GM12878 (cell line): ENCODE measurements at regions not wholly inside any gene's neighbourhood (a gene's known extent, or its start where the extent isn't known, plus 50 kb on each side); places are given as distances from the start of the nearest gene placed in this dataset.

Experiments
- ATAC-seq: fragments of 200-7000 bp; cut with Tn5 transposase; 3 replicates; pipeline ENCODE4 v1.9.1; 2020; ENCODE audit warnings: mild to moderate bottlenecking, moderate library complexity
- BruUV-seq: library from RNA; stranded (reverse); fragments of 400-500 nt; replicated peaks from 2 replicates; lab custom pipeline; 2021; lab: Mats Ljungman, UMichigan
- CTCF ChIA-PET: fragments of 300-600 bp; sonication (Branson Sonifier 250); formaldehyde crosslinking; extraction: SDS; loops from one replicate; lab custom pipeline; 2021; ENCODE audit warnings: inconsistent platforms; lab: Yijun Ruan, JAX
- POLR2A ChIA-PET: fragments of 350-600 bp; formaldehyde crosslinking; extraction: SDS; loops from one replicate; lab custom pipeline; 2021; ENCODE audit warnings: inconsistent platforms; lab: Charles Lee
- RAD21 ChIA-PET: fragments of 300-600 bp; sonication (Branson Sonifier 250); formaldehyde crosslinking; loops from one replicate; lab custom pipeline; 2023; ENCODE audit warnings: antibody characterized with exemption; ENCODE audit not compliant: unreplicated experiment; lab: Charles Lee
- SMC1A ChIA-PET: fragments of 300-600 bp; sonication (Branson Sonifier 250); formaldehyde crosslinking; loops from one replicate; lab custom pipeline; 2023; ENCODE audit not compliant: unreplicated experiment, uncharacterized antibody; lab: Charles Lee
- DNase-seq: peaks from one replicate; pipeline ENCODE4 v3.0.0-alpha.2; 2011; ENCODE audit warnings: low read depth, low spot score
- FAIRE-seq: peaks from 3 replicates; lab custom pipeline; 2011; peaks lifted over from hg19 to GRCh38; lab: Jason Lieb, UNC
- H2AFZ ChIP-seq: 2 replicates; pipeline ENCODE4 v1.6.0; 2011; ENCODE audit warnings: low read depth, low read length, control low read depth; ENCODE audit not compliant: control insufficient read depth
- H3K27ac ChIP-seq: 2 replicates; pipeline ENCODE4 v1.5.1; 2011; ENCODE audit warnings: control low read depth; ENCODE audit not compliant: control insufficient read depth, insufficient read depth
- H3K27me3 ChIP-seq, 2 experiments: replicated peaks in 1 of 2; 2 replicates each; pipeline versions ENCODE4 v1.6.0 to v1.6.1; 2011; ENCODE audit warnings: low read length in 1 of 2; ENCODE audit not compliant: control insufficient read depth in 2 of 2, insufficient read depth in 2 of 2
- H3K36me3 ChIP-seq, 2 experiments: 2 replicates each; pipeline ENCODE4 v1.5.1; 2011; ENCODE audit warnings: low read length in 1 of 2; ENCODE audit not compliant: control insufficient read depth in 2 of 2, insufficient read depth in 2 of 2
- H3K4me1 ChIP-seq: 2 replicates; pipeline ENCODE4 v1.6.1; 2011; ENCODE audit warnings: mild to moderate bottlenecking, low read length, moderate library complexity, mixed read lengths; ENCODE audit not compliant: control insufficient read depth, insufficient read depth
- H3K4me2 ChIP-seq: 2 replicates; pipeline ENCODE4 v1.6.0; 2011; ENCODE audit warnings: control low read depth; ENCODE audit not compliant: control insufficient read depth, insufficient read depth
- H3K4me3 ChIP-seq: fragments of 200-600 bp; sonication (generic); 2 replicates; pipeline ENCODE4 v1.5.1; 2016
- H3K79me2 ChIP-seq: 2 replicates; pipeline ENCODE4 v1.6.0; 2011; ENCODE audit warnings: low read length; ENCODE audit not compliant: control insufficient read depth, insufficient read depth
- H3K9ac ChIP-seq: 2 replicates; pipeline ENCODE4 v1.8.0; 2011; ENCODE audit warnings: low read length, control low read depth, mixed read lengths; ENCODE audit not compliant: control insufficient read depth, insufficient read depth
- H3K9me3 ChIP-seq: replicated peaks from 3 replicates; pipeline ENCODE4 v1.5.1; 2011; ENCODE audit warnings: mild to moderate bottlenecking, low read length; ENCODE audit not compliant: control insufficient read depth, insufficient read depth
- H4K20me1 ChIP-seq: 2 replicates; pipeline ENCODE4 v1.6.0; 2011; ENCODE audit not compliant: control insufficient read depth, insufficient read depth
- BMI1 ChIP-seq: fragments of 450-650 bp; IDR thresholded peaks from 2 replicates; pipeline ENCODE4 v1.6.1; 2016; ENCODE audit warnings: mild to moderate bottlenecking, moderate library complexity, borderline replicate concordance
- EP300 ChIP-seq, 2 experiments: fragments of 150-350 bp in 1 of 2; IDR thresholded peaks; 2 replicates each; pipeline ENCODE4 v1.6.1; 2011 to 2012; ENCODE audit warnings: low read depth in 2 of 2, low read length in 2 of 2, borderline replicate concordance in 1 of 2, improper control_type of control experiment in 1 of 2, inconsistent platforms in 1 of 2; ENCODE audit not compliant: control insufficient read depth in 1 of 2
- HDAC6 ChIP-seq: fragments of 200-600 bp; sonication (generic); IDR thresholded peaks from one replicate; pipeline ENCODE4 v1.8.0; 2017; ENCODE audit warnings: antibody characterized with exemption; ENCODE audit not compliant: unreplicated experiment
- HDGF ChIP-seq: fragments of 450-650 bp; IDR thresholded peaks from 2 replicates; pipeline ENCODE4 v1.6.1; 2016; ENCODE audit warnings: antibody characterized with exemption
- MLLT1 ChIP-seq: fragments of 450-650 bp; IDR thresholded peaks from 2 replicates; pipeline ENCODE4 v1.6.1; 2016; ENCODE audit warnings: mild to moderate bottlenecking
- MXI1 ChIP-seq: fragments of 150-350 bp; IDR thresholded peaks from 2 replicates; pipeline ENCODE4 v1.6.1; 2011; ENCODE audit warnings: low read depth, mild to moderate bottlenecking, inconsistent platforms, low read length, improper control_type of control experiment
- NBN ChIP-seq: fragments of 450-650 bp; IDR thresholded peaks from 2 replicates; pipeline ENCODE4 v1.6.1; 2016
- POLR2AphosphoS5 ChIP-seq: IDR thresholded peaks from 2 replicates; pipeline ENCODE4 v1.6.1; 2011; ENCODE audit warnings: mild to moderate bottlenecking, low read length, inconsistent platforms
- RB1 ChIP-seq: fragments of 450-650 bp; formaldehyde crosslinking; IDR thresholded peaks from 2 replicates; pipeline ENCODE4 v1.6.1; 2017; ENCODE audit warnings: mild to moderate bottlenecking, borderline replicate concordance
- SMAD5 ChIP-seq: IDR thresholded peaks from 2 replicates; pipeline ENCODE4 v1.6.1; 2016; ENCODE audit warnings: antibody characterized with exemption, low read depth
- YBX1 ChIP-seq: fragments of 450-650 bp; IDR thresholded peaks from 2 replicates; pipeline ENCODE4 v1.6.1; 2016; ENCODE audit warnings: antibody characterized with exemption
- ZBED1 ChIP-seq: IDR thresholded peaks from 2 replicates; pipeline ENCODE4 v1.6.1; 2016; ENCODE audit warnings: borderline replicate concordance
- WGBS: methylation state at CpG from one replicate; pipeline ENCODE4 v1.1.6; 2016; ENCODE audit warnings: low lambda C conversion rate; ENCODE audit not compliant: insufficient replicate concordance, insufficient coverage; ENCODE audit errors: missing lambda C conversion rate; 5-methylcytosine and 5-hydroxymethylcytosine counted together
- in situ Hi-C: fragments of 300-500 bp; cut with MboI; formaldehyde crosslinking; loops from 9 replicates; pipeline ENCODE4 v1.14.3; 2018; ENCODE audit warnings: mixed read lengths
- intact Hi-C: fragments of 100-400 bp; cut with micrococcal nuclease; formaldehyde crosslinking; loops from one replicate; pipeline ENCODE4 v1.14.2; 2022; ENCODE audit not compliant: unreplicated experiment
- TF ChIP-seq, protein P1 (sequence below): fragments of 450-650 bp; IDR thresholded peaks from 2 replicates; pipeline ENCODE4 v1.6.1; 2016; ENCODE audit warnings: mild to moderate bottlenecking, moderate library complexity, borderline replicate concordance

- Histone ChIP-seq H4K20me1 (no peaks in the 10 kb centered on the region), H3K27ac (no peak overlapping the region), H3K4me2 (no peak overlapping the region), H3K27me3 (peaks cover 0 to 1% of the 10 kb centered on the region in 2 experiments; a peak in 1 of 4 replicates), H3K79me2 (no peaks in the 10 kb centered on the region), H3K4me1 (peaks cover 9% of the 10 kb centered on the region), H3K9me3 (no peaks in the 10 kb centered on the region; the same call in 1 of the 3 replicates), H3K9ac (no peak overlapping the region), H3K36me3 (no peaks in the 10 kb centered on the region), H2AFZ (no peak overlapping the region), H3K4me3 (no peak overlapping the region)
- 75% methylated on average over 1 of the region's 1 CpG for WGBS
- ChIA-PET POLR2A (no interaction called here), RAD21 (no interaction called here), SMC1A (no interaction called here), CTCF (interaction anchor here (0.5 kb wide), 1 partner anchor 273 kb away, joined by 3 read pairs; no protein-coding TSS in a partner anchor)
- intact Hi-C loops = no loop called here
- DNase-seq = no peak
- no TSS peak for BruUV-seq
- FAIRE-seq = no peak
- TF ChIP-seq EP300 (IDR thresholded peaks at IDR 0.05; ENCODE audit: borderline replicate concordance in 1 of 2, control insufficient read depth in 1 of 2, low read depth in 2 of 2, low read length in 2 of 2) = no peak
- no peak for TF ChIP-seq RB1
- TF ChIP-seq ZBED1 = no peak
- TF ChIP-seq HDGF = no peak
- no peak for TF ChIP-seq POLR2AphosphoS5
- no peak for TF ChIP-seq HDAC6
- TF ChIP-seq MXI1 = no peak
- no peak for TF ChIP-seq YBX1
- TF ChIP-seq NBN = no peak
- no peak for TF ChIP-seq BMI1
- no peak for TF ChIP-seq MLLT1
- no peak for TF ChIP-seq SMAD5
- TF ChIP-seq, protein P1, sequence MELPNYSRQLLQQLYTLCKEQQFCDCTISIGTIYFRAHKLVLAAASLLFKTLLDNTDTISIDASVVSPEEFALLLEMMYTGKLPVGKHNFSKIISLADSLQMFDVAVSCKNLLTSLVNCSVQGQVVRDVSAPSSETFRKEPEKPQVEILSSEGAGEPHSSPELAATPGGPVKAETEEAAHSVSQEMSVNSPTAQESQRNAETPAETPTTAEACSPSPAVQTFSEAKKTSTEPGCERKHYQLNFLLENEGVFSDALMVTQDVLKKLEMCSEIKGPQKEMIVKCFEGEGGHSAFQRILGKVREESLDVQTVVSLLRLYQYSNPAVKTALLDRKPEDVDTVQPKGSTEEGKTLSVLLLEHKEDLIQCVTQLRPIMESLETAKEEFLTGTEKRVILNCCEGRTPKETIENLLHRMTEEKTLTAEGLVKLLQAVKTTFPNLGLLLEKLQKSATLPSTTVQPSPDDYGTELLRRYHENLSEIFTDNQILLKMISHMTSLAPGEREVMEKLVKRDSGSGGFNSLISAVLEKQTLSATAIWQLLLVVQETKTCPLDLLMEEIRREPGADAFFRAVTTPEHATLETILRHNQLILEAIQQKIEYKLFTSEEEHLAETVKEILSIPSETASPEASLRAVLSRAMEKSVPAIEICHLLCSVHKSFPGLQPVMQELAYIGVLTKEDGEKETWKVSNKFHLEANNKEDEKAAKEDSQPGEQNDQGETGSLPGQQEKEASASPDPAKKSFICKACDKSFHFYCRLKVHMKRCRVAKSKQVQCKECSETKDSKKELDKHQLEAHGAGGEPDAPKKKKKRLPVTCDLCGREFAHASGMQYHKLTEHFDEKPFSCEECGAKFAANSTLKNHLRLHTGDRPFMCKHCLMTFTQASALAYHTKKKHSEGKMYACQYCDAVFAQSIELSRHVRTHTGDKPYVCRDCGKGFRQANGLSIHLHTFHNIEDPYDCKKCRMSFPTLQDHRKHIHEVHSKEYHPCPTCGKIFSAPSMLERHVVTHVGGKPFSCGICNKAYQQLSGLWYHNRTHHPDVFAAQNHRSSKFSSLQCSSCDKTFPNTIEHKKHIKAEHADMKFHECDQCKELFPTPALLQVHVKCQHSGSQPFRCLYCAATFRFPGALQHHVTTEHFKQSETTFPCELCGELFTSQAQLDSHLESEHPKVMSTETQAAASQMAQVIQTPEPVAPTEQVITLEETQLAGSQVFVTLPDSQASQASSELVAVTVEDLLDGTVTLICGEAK = no peak
- no peak for ATAC-seq
- in situ Hi-C loops = no loop called here
Measured at GRCh38 chr12:45582536-45582935, 147.0 kb upstream of the ARID2 start.
